Gastrocnemius medialis (tissue), 4 donors: ENCODE measurements at regions not wholly inside any gene's neighbourhood (a gene's known extent, or its start where the extent isn't known, plus 50 kb on each side); places are given as distances from the start of the nearest gene placed in this dataset.

Source experiments
- ATAC-seq, 2 donors: fragments of 150-250 bp; one replicate each; pipeline ENCODE4 v1.9.1; 2016
- DNase-seq, 2 donors: peaks; one replicate each; pipeline ENCODE4 v3.0.0-alpha.2; 2019
- H3K27ac ChIP-seq, 4 donors: fragments of 200-600 bp; sonication (generic); 1 replicate in 1 of 4; 2 replicates in 3 of 4; pipeline ENCODE4 v1.5.1; 2016 to 2018; ENCODE audit warnings: mild to moderate bottlenecking in 2 of 4, moderate library complexity in 1 of 4
- H3K27me3 ChIP-seq, 3 donors: fragments of 200-600 bp; sonication (generic) in 2 of 3; 1 replicate in 1 of 3; 2 replicates in 2 of 3; pipeline versions ENCODE4 v1.5.1 to v1.6.0; 2016 to 2019; ENCODE audit warnings: mild to moderate bottlenecking in 1 of 3, moderate library complexity in 1 of 3
- H3K36me3 ChIP-seq, 2 donors: fragments of 200-600 bp; sonication (generic) in 1 of 2; one replicate each; pipeline ENCODE4 v1.5.1; 2017 to 2018
- H3K4me1 ChIP-seq, 2 donors: fragments of 200-600 bp; sonication (generic) in 1 of 2; one replicate each; pipeline ENCODE4 v1.5.1; 2016 to 2017; ENCODE audit warnings: mild to moderate bottlenecking in 2 of 2
- H3K4me3 ChIP-seq, 4 donors: fragments of 200-600 bp; sonication (generic) in 3 of 4; 1 replicate in 1 of 4; 2 replicates in 3 of 4; pipeline ENCODE4 v1.5.1; 2016 to 2019; ENCODE audit warnings: mild to moderate bottlenecking in 2 of 4
- H3K9me3 ChIP-seq, 3 donors: fragments of 200-600 bp; sonication (generic) in 2 of 3; 1 replicate in 1 of 3; 2 replicates in 2 of 3; pipeline ENCODE4 v1.5.1; 2016 to 2019
- CTCF ChIP-seq, 5 experiments: fragments of 450-650 bp in 3 of 5; fragments of 200-600 bp in 2 of 5; sonication (generic) in 2 of 5; IDR thresholded peaks in 4 of 5; conservative IDR thresholded peaks in 1 of 5; 1 replicate in 4 of 5; 2 replicates in 1 of 5; pipeline ENCODE4 v1.5.1; 2016 to 2019; ENCODE audit warnings: antibody characterized with exemption in 5 of 5, mild to moderate bottlenecking in 3 of 5, moderate library complexity in 3 of 5
- POLR2A ChIP-seq, 2 donors: fragments of 450-650 bp; IDR thresholded peaks; one replicate each; pipeline ENCODE4 v1.6.1; 2017; ENCODE audit warnings: antibody characterized with exemption in 2 of 2, mild to moderate bottlenecking in 2 of 2, moderate library complexity in 2 of 2
- in situ Hi-C, 4 donors: fragments of 200-750 bp; cut with MboI; loops; one replicate each; pipeline versions ENCODE4 v1.15.0 to v1.8.0; 2017; ENCODE audit warnings: low sequenced_read_pairs in 4 of 4
- intact Hi-C: fragments of 100-400 bp; cut with DNase I; formaldehyde crosslinking; loops from one replicate; pipeline ENCODE4 v1.15.1; 2023; ENCODE audit warnings: low total_unique reads

- TF ChIP-seq POLR2A (IDR thresholded peaks at IDR 0.05) (no peak), CTCF (IDR thresholded peaks at IDR 0.05 in 4 of 5, conservative IDR thresholded peaks at IDR 0.05 in 1 of 5) (no peak)
- Histone ChIP-seq H3K27ac (no peak overlapping the region), H3K4me1 (peaks cover 0 to 18% of the 10 kb centered on the region in 2 donors)
Measured at GRCh38 chr12:77344651-77345050, 279.3 kb upstream of the E2F7 start.

GRCh38 chr12:77343291-77343690 is 277.9 kb upstream of the E2F7 start:
- no peak overlapping the region for H3K27ac ChIP-seq
- TF ChIP-seq CTCF (IDR thresholded peaks at IDR 0.05 in 4 of 5, conservative IDR thresholded peaks at IDR 0.05 in 1 of 5) (no peak), POLR2A (IDR thresholded peaks at IDR 0.05) (no peak)
- no peaks in the 10 kb centered on the region for H3K9me3 ChIP-seq
- DNase-seq (no peak), ATAC-seq (no peak)
- intact Hi-C loops (no loop called here), in situ Hi-C loops (no loop called here)
- no peak overlapping the region for H3K4me3 ChIP-seq
- H3K4me1 ChIP-seq, result peaks cover 0 to 18% of the 10 kb centered on the region in 2 donors
- no peaks in the 10 kb centered on the region for H3K27me3 ChIP-seq
- no peaks in the 10 kb centered on the region for H3K36me3 ChIP-seq

More at GRCh38 chr12:77344651-77345050, 279.3 kb upstream of the E2F7 start:
- Histone ChIP-seq H3K9me3 (no peaks in the 10 kb centered on the region), H3K4me3 (no peak overlapping the region), H3K36me3 (no peaks in the 10 kb centered on the region), H3K27me3 (no peaks in the 10 kb centered on the region)
- ATAC-seq, result no peak
- no peak for DNase-seq
- in situ Hi-C loops (no loop called here), intact Hi-C loops (no loop called here)

- ATAC-seq (no peak), DNase-seq (no peak)
- Histone ChIP-seq H3K27me3 (no peaks in the 10 kb centered on the region), H3K4me1 (peaks cover 0 to 18% of the 10 kb centered on the region in 2 donors), H3K4me3 (no peak overlapping the region), H3K36me3 (no peaks in the 10 kb centered on the region), H3K27ac (no peak overlapping the region), H3K9me3 (no peaks in the 10 kb centered on the region)
- in situ Hi-C loops, result no loop called here
- TF ChIP-seq POLR2A (IDR thresholded peaks at IDR 0.05) (no peak), CTCF (IDR thresholded peaks at IDR 0.05 in 4 of 5, conservative IDR thresholded peaks at IDR 0.05 in 1 of 5) (no peak)
- intact Hi-C loops, result no loop called here
Measured at GRCh38 chr12:77342253-77342652, 276.9 kb upstream of the E2F7 start.

GRCh38 chr12:77339610-77340009 is 274.2 kb upstream of the E2F7 start:
- Histone ChIP-seq H3K27me3 (no peaks in the 10 kb centered on the region), H3K4me1 (peaks cover 0 to 5% of the 10 kb centered on the region in 2 donors), H3K36me3 (no peaks in the 10 kb centered on the region), H3K4me3 (no peak overlapping the region), H3K27ac (no peak overlapping the region), H3K9me3 (no peaks in the 10 kb centered on the region)
- no peak for ATAC-seq
- in situ Hi-C loops, result no loop called here
- DNase-seq, result no peak
- intact Hi-C loops, result no loop called here
- TF ChIP-seq POLR2A (IDR thresholded peaks at IDR 0.05) (no peak), CTCF (IDR thresholded peaks at IDR 0.05 in 4 of 5, conservative IDR thresholded peaks at IDR 0.05 in 1 of 5) (no peak)

GRCh38 chr12:77337362-77337761 is 272.0 kb upstream of the E2F7 start:
- ATAC-seq (no peak), DNase-seq (no peak)
- H3K4me1 ChIP-seq, result no peaks in the 10 kb centered on the region
- no peak overlapping the region for H3K4me3 ChIP-seq
- no peaks in the 10 kb centered on the region for H3K27me3 ChIP-seq
- intact Hi-C loops (no loop called here), in situ Hi-C loops (no loop called here)
- H3K36me3 ChIP-seq, result no peaks in the 10 kb centered on the region
- no peak for TF ChIP-seq POLR2A (IDR thresholded peaks at IDR 0.05)
- no peak for TF ChIP-seq CTCF (IDR thresholded peaks at IDR 0.05 in 4 of 5, conservative IDR thresholded peaks at IDR 0.05 in 1 of 5)
- H3K9me3 ChIP-seq, result no peaks in the 10 kb centered on the region
- H3K27ac ChIP-seq, result no peak overlapping the region
